ENCODE measurements at regions not wholly inside any gene's neighbourhood (a gene's known extent, or its start where the extent isn't known, plus 50 kb on each side); places are given as distances from the start of the nearest gene placed in this dataset.

- Histone ChIP-seq H3K56ac (ENCODE audit: insufficient read length, low read depth, low read length) (no peak overlapping the region), H3K14ac (ENCODE audit: insufficient read depth, low read length) (no peak overlapping the region), H3K9me3 (ENCODE audit: control insufficient read depth, low read depth, low read length) (no peaks in the 10 kb centered on the region), H2AK5ac (ENCODE audit: insufficient read length, low read length) (no peak overlapping the region), H2AFZ (ENCODE audit: low read length) (no peak overlapping the region), H3T11ph (ENCODE audit: low read length) (no peak overlapping the region), H3K4me1 (ENCODE audit: insufficient read depth, low read length) (no peaks in the 10 kb centered on the region), H4K8ac (replicated peaks; ENCODE audit: insufficient read length, low read depth, low read length) (no peak overlapping the region), H2BK120ac (ENCODE audit: low read depth, low read length, poor library complexity, severe bottlenecking) (no peak overlapping the region), H3K9ac (ENCODE audit: extremely low read depth, insufficient read length, low read length) (no peak overlapping the region), H2BK12ac (ENCODE audit: insufficient read length, low read depth, low read length) (no peak overlapping the region), H2BK5ac (ENCODE audit: insufficient read length, low read length) (no peak overlapping the region), H3K4ac (ENCODE audit: low read depth, low read length) (no peak overlapping the region), H3K27ac (ENCODE audit: insufficient read length, low read depth, low read length) (no peak overlapping the region), H2BK20ac (ENCODE audit: low read depth, low read length, poor library complexity, severe bottlenecking) (no peak overlapping the region), H4K91ac (ENCODE audit: insufficient read length, low read depth, low read length) (no peak overlapping the region), H3K27me3 (ENCODE audit: insufficient read depth, low read length) (no peaks in the 10 kb centered on the region), H3K18ac (ENCODE audit: insufficient read length, low read depth, low read length) (no peak overlapping the region), H3K4me2 (ENCODE audit: insufficient read depth, insufficient read length, low read length) (no peak overlapping the region), H2BK15ac (ENCODE audit: low read depth, low read length) (no peak overlapping the region), H3K23me2 (ENCODE audit: insufficient read length, low read depth, low read length, poor library complexity, severe bottlenecking) (no peaks in the 10 kb centered on the region), H4K20me1 (ENCODE audit: control insufficient read depth, insufficient read depth, insufficient read length) (no peaks in the 10 kb centered on the region), H3K79me1 (ENCODE audit: insufficient read depth, low read depth, low read length, poor library complexity, severe bottlenecking) (no peaks in the 10 kb centered on the region), H3K23ac (ENCODE audit: insufficient read length, low read depth, low read length) (no peak overlapping the region), H3K79me2 (ENCODE audit: insufficient read depth, low read length) (no peaks in the 10 kb centered on the region), H4K5ac (ENCODE audit: insufficient read length, low read depth, low read length) (no peak overlapping the region)
- H3K9me3 Mint-ChIP-seq = no peaks in the 10 kb centered on the region
- peaks cover 8 to 9% of the 10 kb centered on the region in 2 experiments; a peak in 3 of 4 replicates for H3K4me1 Mint-ChIP-seq
- H3K4me3 Mint-ChIP-seq = no peak overlapping the region
- DNase-seq = no peak
- no CpG with 5 or more reads among the region's 25 CpGs for WGBS (ENCODE audit: extremely low coverage, insufficient read length, low lambda C conversion rate)
- peaks cover 1% of the 10 kb centered on the region for H3K27me3 Mint-ChIP-seq (ENCODE audit: low read depth)
- H3K36me3 Mint-ChIP-seq (ENCODE audit: insufficient read depth in 1 of 3, low read depth in 3 of 3) = no peaks in the 10 kb centered on the region
- no peak overlapping the region for H3K27ac Mint-ChIP-seq
- TF ChIP-seq CTCF (conservative IDR thresholded peaks at IDR 0.05) = no peak
These were observed 135.6 kb upstream of the SMAD1 start for GRCh38 chr4:145346081-145346480.
